GM12878 (cell line): ENCODE measurements at regions not wholly inside any gene's neighbourhood (a gene's known extent, or its start where the extent isn't known, plus 50 kb on each side); places are given as distances from the start of the nearest gene placed in this dataset.

ENCODE experiments used
- ATAC-seq: fragments of 200-7000 bp; cut with Tn5 transposase; 3 replicates; pipeline ENCODE4 v1.9.1; 2020; ENCODE audit warnings: mild to moderate bottlenecking, moderate library complexity
- BruUV-seq: library from RNA; stranded (reverse); fragments of 400-500 nt; replicated peaks from 2 replicates; lab custom pipeline; 2021; lab: Mats Ljungman, UMichigan
- CTCF ChIA-PET: fragments of 300-600 bp; sonication (Branson Sonifier 250); formaldehyde crosslinking; extraction: SDS; loops from one replicate; lab custom pipeline; 2021; ENCODE audit warnings: inconsistent platforms; lab: Yijun Ruan, JAX
- POLR2A ChIA-PET: fragments of 350-600 bp; formaldehyde crosslinking; extraction: SDS; loops from one replicate; lab custom pipeline; 2021; ENCODE audit warnings: inconsistent platforms; lab: Charles Lee
- RAD21 ChIA-PET: fragments of 300-600 bp; sonication (Branson Sonifier 250); formaldehyde crosslinking; loops from one replicate; lab custom pipeline; 2023; ENCODE audit warnings: antibody characterized with exemption; ENCODE audit not compliant: unreplicated experiment; lab: Charles Lee
- SMC1A ChIA-PET: fragments of 300-600 bp; sonication (Branson Sonifier 250); formaldehyde crosslinking; loops from one replicate; lab custom pipeline; 2023; ENCODE audit not compliant: unreplicated experiment, uncharacterized antibody; lab: Charles Lee
- DNase-seq: peaks from one replicate; pipeline ENCODE4 v3.0.0-alpha.2; 2011; ENCODE audit warnings: low read depth, low spot score
- FAIRE-seq: peaks from 3 replicates; lab custom pipeline; 2011; peaks lifted over from hg19 to GRCh38; lab: Jason Lieb, UNC
- H2AFZ ChIP-seq: 2 replicates; pipeline ENCODE4 v1.6.0; 2011; ENCODE audit warnings: low read depth, low read length, control low read depth; ENCODE audit not compliant: control insufficient read depth
- H3K27ac ChIP-seq: 2 replicates; pipeline ENCODE4 v1.5.1; 2011; ENCODE audit warnings: control low read depth; ENCODE audit not compliant: control insufficient read depth, insufficient read depth
- H3K27me3 ChIP-seq, 2 experiments: replicated peaks in 1 of 2; 2 replicates each; pipeline versions ENCODE4 v1.6.0 to v1.6.1; 2011; ENCODE audit warnings: low read length in 1 of 2; ENCODE audit not compliant: control insufficient read depth in 2 of 2, insufficient read depth in 2 of 2
- H3K36me3 ChIP-seq, 2 experiments: 2 replicates each; pipeline ENCODE4 v1.5.1; 2011; ENCODE audit warnings: low read length in 1 of 2; ENCODE audit not compliant: control insufficient read depth in 2 of 2, insufficient read depth in 2 of 2
- H3K4me1 ChIP-seq: 2 replicates; pipeline ENCODE4 v1.6.1; 2011; ENCODE audit warnings: mild to moderate bottlenecking, low read length, moderate library complexity, mixed read lengths; ENCODE audit not compliant: control insufficient read depth, insufficient read depth
- H3K4me2 ChIP-seq: 2 replicates; pipeline ENCODE4 v1.6.0; 2011; ENCODE audit warnings: control low read depth; ENCODE audit not compliant: control insufficient read depth, insufficient read depth
- H3K4me3 ChIP-seq: fragments of 200-600 bp; sonication (generic); 2 replicates; pipeline ENCODE4 v1.5.1; 2016
- H3K79me2 ChIP-seq: 2 replicates; pipeline ENCODE4 v1.6.0; 2011; ENCODE audit warnings: low read length; ENCODE audit not compliant: control insufficient read depth, insufficient read depth
- H3K9ac ChIP-seq: 2 replicates; pipeline ENCODE4 v1.8.0; 2011; ENCODE audit warnings: low read length, control low read depth, mixed read lengths; ENCODE audit not compliant: control insufficient read depth, insufficient read depth
- H3K9me3 ChIP-seq: replicated peaks from 3 replicates; pipeline ENCODE4 v1.5.1; 2011; ENCODE audit warnings: mild to moderate bottlenecking, low read length; ENCODE audit not compliant: control insufficient read depth, insufficient read depth
- H4K20me1 ChIP-seq: 2 replicates; pipeline ENCODE4 v1.6.0; 2011; ENCODE audit not compliant: control insufficient read depth, insufficient read depth
- BCL11A ChIP-seq: IDR thresholded peaks from 2 replicates; pipeline ENCODE4 v1.6.1; 2011; ENCODE audit warnings: low read depth, low read length
- E2F4 ChIP-seq: IDR thresholded peaks from 2 replicates; pipeline ENCODE4 v1.6.1; 2012; ENCODE audit warnings: low read depth, low read length, improper control_type of control experiment
- ELK1 ChIP-seq: IDR thresholded peaks from 2 replicates; pipeline ENCODE4 v1.6.1; 2012; ENCODE audit warnings: low read depth, low read length, improper control_type of control experiment
- EP300 ChIP-seq, 2 experiments: fragments of 150-350 bp in 1 of 2; IDR thresholded peaks; 2 replicates each; pipeline ENCODE4 v1.6.1; 2011 to 2012; ENCODE audit warnings: low read depth in 2 of 2, low read length in 2 of 2, borderline replicate concordance in 1 of 2, improper control_type of control experiment in 1 of 2, inconsistent platforms in 1 of 2; ENCODE audit not compliant: control insufficient read depth in 1 of 2
- ETV6 ChIP-seq, 2 experiments: fragments of 450-650 bp in 1 of 2; IDR thresholded peaks in 1 of 2; conservative IDR thresholded peaks in 1 of 2; 2 replicates each; pipeline ENCODE4 v1.6.1; 2014; ENCODE audit warnings: antibody characterized with exemption in 1 of 2, borderline replicate concordance in 1 of 2, low read depth in 1 of 2, mild to moderate bottlenecking in 1 of 2, moderate library complexity in 1 of 2
- EZH2 ChIP-seq: IDR thresholded peaks from 2 replicates; pipeline ENCODE4 v1.6.1; 2012; ENCODE audit warnings: low read depth, mild to moderate bottlenecking, control low read depth, inconsistent platforms, low read length, borderline replicate concordance; ENCODE audit not compliant: control insufficient read depth
- IKZF2 ChIP-seq, 2 experiments: fragments of 450-650 bp; IDR thresholded peaks; 2 replicates each; pipeline ENCODE4 v1.6.1; 2017; ENCODE audit warnings: mild to moderate bottlenecking in 2 of 2, moderate library complexity in 2 of 2
- IRF4 ChIP-seq: IDR thresholded peaks from 2 replicates; pipeline ENCODE4 v1.6.1; 2011; ENCODE audit warnings: low read depth, low read length
- RAD21 ChIP-seq: IDR thresholded peaks from 2 replicates; pipeline ENCODE4 v1.6.1; 2011; ENCODE audit warnings: mild to moderate bottlenecking, low read depth, low read length, moderate library complexity; ENCODE audit not compliant: insufficient read depth
- RCOR1 ChIP-seq: conservative IDR thresholded peaks from 2 replicates; pipeline ENCODE4 v1.6.1; 2012; ENCODE audit warnings: low read depth, low read length, improper control_type of control experiment
- SIX5 ChIP-seq: IDR thresholded peaks from 2 replicates; pipeline ENCODE4 v1.6.1; 2011; ENCODE audit warnings: mild to moderate bottlenecking, low read depth, low read length, moderate library complexity; ENCODE audit not compliant: severe bottlenecking
- SMAD5 ChIP-seq: IDR thresholded peaks from 2 replicates; pipeline ENCODE4 v1.6.1; 2016; ENCODE audit warnings: antibody characterized with exemption, low read depth
- SMC3 ChIP-seq: IDR thresholded peaks from 2 replicates; pipeline ENCODE4 v1.6.1; 2011; ENCODE audit warnings: low read length, improper control_type of control experiment, borderline replicate concordance
- SREBF2 ChIP-seq: IDR thresholded peaks from 2 replicates; pipeline ENCODE4 v1.6.1; 2012; ENCODE audit warnings: mild to moderate bottlenecking, low read length
- ZBED1 ChIP-seq: IDR thresholded peaks from 2 replicates; pipeline ENCODE4 v1.6.1; 2016; ENCODE audit warnings: borderline replicate concordance
- ZNF274 ChIP-seq: IDR thresholded peaks from one replicate; pipeline ENCODE4 v1.8.0; 2011; ENCODE audit not compliant: insufficient read length, insufficient read depth
- WGBS: methylation state at CpG from one replicate; pipeline ENCODE4 v1.1.6; 2016; ENCODE audit warnings: low lambda C conversion rate; ENCODE audit not compliant: insufficient replicate concordance, insufficient coverage; ENCODE audit errors: missing lambda C conversion rate; 5-methylcytosine and 5-hydroxymethylcytosine counted together
- in situ Hi-C: fragments of 300-500 bp; cut with MboI; formaldehyde crosslinking; loops from 9 replicates; pipeline ENCODE4 v1.14.3; 2018; ENCODE audit warnings: mixed read lengths
- intact Hi-C: fragments of 100-400 bp; cut with micrococcal nuclease; formaldehyde crosslinking; loops from one replicate; pipeline ENCODE4 v1.14.2; 2022; ENCODE audit not compliant: unreplicated experiment
- TF ChIP-seq, protein P1 (sequence below): fragments of 450-650 bp; IDR thresholded peaks from 2 replicates; pipeline ENCODE4 v1.6.1; 2017; ENCODE audit warnings: low read depth, mild to moderate bottlenecking, moderate library complexity

DNA sequence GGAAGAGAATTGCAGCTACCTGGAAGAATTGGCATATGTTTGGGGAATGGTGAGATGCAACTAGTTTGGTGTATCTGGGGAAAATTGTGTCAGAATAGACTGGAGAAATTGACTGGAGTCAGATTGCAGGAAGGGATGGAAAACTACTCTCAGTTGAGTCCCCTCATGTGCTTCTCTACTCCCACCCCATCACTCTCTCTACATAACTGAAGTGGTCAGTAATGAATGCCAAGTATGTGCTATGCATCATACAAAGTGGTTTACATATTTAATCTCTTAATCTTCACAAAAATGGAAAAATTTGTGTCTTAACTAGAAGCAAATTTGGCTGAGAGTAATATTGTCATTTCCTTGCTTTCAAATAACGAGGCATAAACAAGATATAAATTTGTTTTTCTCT lies 146.4 kb upstream of the TNC start:
- no peak overlapping the region for H2AFZ ChIP-seq
- in situ Hi-C loops (no loop called here), intact Hi-C loops (no loop called here)
- ChIA-PET POLR2A (no interaction called here), CTCF (no interaction called here), SMC1A (interaction anchor here (1.0 kb wide), 1 partner anchor 141 kb away, joined by 3 read pairs; no protein-coding TSS in a partner anchor), RAD21 (no interaction called here)
- no peaks in the 10 kb centered on the region for H3K27me3 ChIP-seq
- H3K9me3 ChIP-seq = no peaks in the 10 kb centered on the region
- H3K36me3 ChIP-seq = no peaks in the 10 kb centered on the region
- ATAC-seq (no peak), DNase-seq (no peak), FAIRE-seq (no peak)
- no peak overlapping the region for H3K4me2 ChIP-seq
- H3K9ac ChIP-seq = no peak overlapping the region
- H3K4me3 ChIP-seq = no peak overlapping the region
- H3K4me1 ChIP-seq = no peaks in the 10 kb centered on the region
- no peak overlapping the region for H3K27ac ChIP-seq
- no peak for TF ChIP-seq SMC3
- TF ChIP-seq, protein P1, sequence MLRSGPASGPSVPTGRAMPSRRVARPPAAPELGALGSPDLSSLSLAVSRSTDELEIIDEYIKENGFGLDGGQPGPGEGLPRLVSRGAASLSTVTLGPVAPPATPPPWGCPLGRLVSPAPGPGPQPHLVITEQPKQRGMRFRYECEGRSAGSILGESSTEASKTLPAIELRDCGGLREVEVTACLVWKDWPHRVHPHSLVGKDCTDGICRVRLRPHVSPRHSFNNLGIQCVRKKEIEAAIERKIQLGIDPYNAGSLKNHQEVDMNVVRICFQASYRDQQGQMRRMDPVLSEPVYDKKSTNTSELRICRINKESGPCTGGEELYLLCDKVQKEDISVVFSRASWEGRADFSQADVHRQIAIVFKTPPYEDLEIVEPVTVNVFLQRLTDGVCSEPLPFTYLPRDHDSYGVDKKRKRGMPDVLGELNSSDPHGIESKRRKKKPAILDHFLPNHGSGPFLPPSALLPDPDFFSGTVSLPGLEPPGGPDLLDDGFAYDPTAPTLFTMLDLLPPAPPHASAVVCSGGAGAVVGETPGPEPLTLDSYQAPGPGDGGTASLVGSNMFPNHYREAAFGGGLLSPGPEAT = no peak
- no peak for TF ChIP-seq SREBF2
- no peak for TF ChIP-seq EP300 (IDR thresholded peaks at IDR 0.05; ENCODE audit: borderline replicate concordance in 1 of 2, control insufficient read depth in 1 of 2, low read depth in 2 of 2, low read length in 2 of 2)
- TF ChIP-seq RAD21 = no peak
- TF ChIP-seq SIX5 = no peak
- no peak for TF ChIP-seq ELK1
- TF ChIP-seq SMAD5 = no peak
- TF ChIP-seq E2F4 = no peak
- TF ChIP-seq IKZF2 (IDR thresholded peaks at IDR 0.05) = no peak
- no peak for TF ChIP-seq ZBED1
- no peak for TF ChIP-seq RCOR1
- TF ChIP-seq ZNF274 = no peak
- TF ChIP-seq IRF4 = no peak
- no peak for TF ChIP-seq BCL11A
- TF ChIP-seq EZH2 = no peak
- TF ChIP-seq ETV6 (conservative IDR thresholded peaks at IDR 0.05 in 1 of 2, IDR thresholded peaks at IDR 0.05 in 1 of 2; ENCODE audit: borderline replicate concordance in 1 of 2, low read depth in 1 of 2) = no peak
- no TSS peak for BruUV-seq
- no peaks in the 10 kb centered on the region for H3K79me2 ChIP-seq
- WGBS = 5% methylated on average over 1 of the region's 1 CpG
- no peaks in the 10 kb centered on the region for H4K20me1 ChIP-seq
